HG02610 (cell line): ENCODE measurements at regions not wholly inside any gene's neighbourhood (a gene's known extent, or its start where the extent isn't known, plus 50 kb on each side); places are given as distances from the start of the nearest gene placed in this dataset.
"Not testable (repeated sequence)": the region's sequence is repeated elsewhere in the genome, so short reads cannot be mapped to it uniquely, and the experiment has no call there.

Experiments used
- ATAC-seq: cut with Tn5 transposase; IDR thresholded peaks from one replicate; pipeline ENCODE4 v1.9.1; 2021; ENCODE audit warnings: mild to moderate bottlenecking, moderate library complexity; ENCODE audit not compliant: unreplicated experiment

GRCh38 chr10:10665750-10666149 lies 351.9 kb upstream of the CELF2 start:
- ATAC-seq: no peak

- no peak for ATAC-seq
Observed at GRCh38 chr10:10667466-10667865, 350.2 kb upstream of the CELF2 start.

DNA sequence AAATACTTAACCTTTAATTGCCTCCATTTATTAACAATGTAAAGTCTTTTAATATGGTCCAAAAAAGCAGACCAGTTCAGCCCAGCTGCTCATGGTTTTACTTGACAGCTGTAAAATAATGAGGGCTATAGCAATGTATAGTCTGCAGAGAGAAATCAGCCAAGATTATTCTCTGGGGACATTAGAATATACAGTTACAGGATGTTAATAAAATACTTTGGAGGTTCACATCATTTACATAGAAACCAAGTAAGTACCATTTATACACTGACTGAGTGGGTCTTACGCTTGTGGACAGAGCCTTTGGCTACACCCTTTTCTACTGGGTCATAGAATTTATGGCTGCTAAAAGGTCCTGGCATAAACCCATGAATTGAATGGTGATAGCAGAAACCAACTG lies 340.7 kb upstream of the CELF2 start:
- no peak for ATAC-seq

DNA sequence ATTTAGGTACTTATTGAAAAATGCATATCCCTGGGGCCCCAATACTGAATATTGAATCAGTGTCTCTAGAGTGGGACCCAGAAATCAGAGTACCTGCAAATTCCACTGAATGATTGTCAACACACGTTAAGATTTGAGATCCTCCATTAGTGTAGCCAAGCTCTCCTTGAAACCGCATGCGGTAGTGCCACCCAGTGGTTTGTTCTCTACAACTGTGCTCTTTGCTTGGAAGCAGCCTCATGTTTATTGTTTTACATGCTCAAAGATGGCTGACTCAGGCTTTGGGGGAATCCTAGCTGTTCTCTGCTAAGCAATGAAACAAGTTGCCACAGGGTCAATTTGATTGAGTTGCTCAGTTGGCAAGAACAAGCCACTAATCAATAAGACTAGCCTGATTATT lies 340.2 kb upstream of the CELF2 start:
- peak; percentile 81 for ATAC-seq

GRCh38 chr10:10680496-10680895 lies 337.2 kb upstream of the CELF2 start:
- ATAC-seq: no peak

- ATAC-seq: no peak
Observed at GRCh38 chr10:10684972-10685371, 332.7 kb upstream of the CELF2 start.

- ATAC-seq: peak; percentile 51
Observed at GRCh38 chr10:10685566-10685965, 332.1 kb upstream of the CELF2 start.

GRCh38 chr10:10687751-10688150 lies 329.9 kb upstream of the CELF2 start:
- no peak for ATAC-seq

DNA sequence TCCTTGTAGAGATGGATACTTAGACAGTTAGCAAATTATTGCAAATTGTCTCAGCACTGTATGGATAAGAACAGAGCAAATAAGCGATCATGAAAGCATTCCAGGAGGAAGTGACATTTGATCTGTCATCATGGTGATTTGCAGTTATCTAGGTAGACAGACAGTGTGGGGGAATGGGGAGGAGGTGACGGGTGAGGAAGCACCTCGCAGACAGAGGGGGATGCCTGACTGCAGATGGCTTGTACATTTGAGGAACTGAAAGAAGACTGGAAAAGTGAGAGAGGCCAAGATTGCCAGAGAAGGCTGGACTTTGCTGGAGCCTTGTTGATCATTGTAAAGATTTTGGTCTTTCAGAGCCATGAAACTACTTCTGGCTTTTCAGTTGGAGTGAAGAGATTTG lies 318.2 kb upstream of the CELF2 start:
- ATAC-seq: no peak

- no peak for ATAC-seq
Observed at GRCh38 chr10:10701084-10701611, 316.5 kb upstream of the CELF2 start.

DNA sequence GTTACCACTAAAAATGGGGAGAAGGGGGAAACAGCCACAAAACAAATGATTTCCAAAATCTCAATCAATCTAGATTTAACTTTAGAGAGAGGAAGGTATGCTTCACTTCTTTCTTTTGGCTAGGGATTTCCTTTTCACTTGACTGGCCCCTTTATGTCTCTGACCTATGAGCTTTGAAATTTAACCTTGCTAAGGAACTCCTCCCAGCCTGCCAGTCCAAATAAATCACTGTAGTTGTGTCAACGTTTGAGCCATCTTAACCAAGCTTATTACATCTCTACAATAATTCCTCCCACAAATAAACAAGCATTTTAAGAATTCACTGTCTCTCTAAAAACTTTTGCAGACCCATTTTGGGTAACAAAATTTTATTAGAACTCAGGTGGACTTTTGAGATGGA lies 315.5 kb upstream of the CELF2 start:
- no peak for ATAC-seq

DNA sequence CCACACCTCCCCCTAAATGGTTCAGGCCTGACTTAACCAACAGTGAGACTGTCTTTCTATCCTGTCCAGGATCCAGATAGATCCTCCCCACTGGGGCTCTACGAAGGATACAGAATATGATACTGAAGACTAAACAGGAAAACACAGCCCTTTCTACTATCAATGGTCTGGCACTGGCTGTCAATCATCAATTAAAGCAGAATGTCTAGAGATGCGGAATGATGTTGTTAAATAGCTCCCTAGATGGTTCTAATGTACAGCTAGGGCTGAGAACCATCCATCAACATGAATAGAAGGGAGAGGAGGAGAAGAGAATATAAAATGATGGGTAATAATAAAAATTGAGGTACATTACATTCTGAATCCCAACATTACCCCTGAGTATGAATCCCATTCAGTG lies 314.3 kb upstream of the CELF2 start:
- no peak for ATAC-seq

- ATAC-seq: no peak
Observed at GRCh38 chr10:10712155-10712704, 305.4 kb upstream of the CELF2 start.

DNA sequence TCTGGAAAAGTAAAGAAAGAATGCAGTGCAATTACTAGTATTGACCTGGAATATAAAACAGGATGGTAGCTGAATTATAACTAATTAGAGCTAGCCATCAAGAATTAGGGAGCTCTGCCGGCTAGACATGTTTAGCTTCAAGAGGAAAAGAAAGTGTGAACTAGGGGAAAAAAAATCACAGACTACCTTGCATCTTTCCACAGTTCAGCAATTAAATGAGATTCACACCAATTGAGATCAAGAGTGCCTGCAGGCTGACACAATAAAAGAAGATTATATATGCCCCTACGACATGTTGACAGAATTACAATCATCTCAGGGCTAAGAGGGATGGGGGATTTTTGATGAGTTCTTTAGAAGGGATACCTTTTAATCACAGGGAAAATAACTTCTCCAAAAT lies 303.3 kb upstream of the CELF2 start:
- ATAC-seq: no peak

GRCh38 chr10:10716972-10717371 lies 300.7 kb upstream of the CELF2 start:
- ATAC-seq: no peak

GRCh38 chr10:10722422-10722821 lies 295.2 kb upstream of the CELF2 start:
- ATAC-seq: no peak

GRCh38 chr10:10725196-10725595 lies 292.5 kb upstream of the CELF2 start:
- ATAC-seq: no peak

DNA sequence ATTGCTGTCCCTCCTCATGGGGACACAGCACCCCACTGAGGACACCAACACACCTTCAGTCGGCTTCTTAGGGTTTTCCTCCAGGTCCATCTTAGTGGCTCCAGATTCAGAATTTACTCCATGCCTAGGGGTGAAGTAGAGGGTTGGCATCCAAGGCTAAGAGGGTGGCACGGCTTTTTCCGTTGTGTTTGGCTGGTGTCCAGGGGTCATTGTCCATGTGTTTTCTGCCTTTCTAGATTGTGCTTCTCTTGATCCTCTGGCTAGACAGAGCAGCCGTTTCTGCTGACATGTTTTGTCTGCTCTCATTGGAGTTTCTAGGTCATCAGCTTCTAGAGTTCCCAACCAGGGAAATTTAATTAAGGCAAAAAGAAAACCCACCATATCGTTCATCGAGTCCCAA lies 291.6 kb upstream of the CELF2 start:
- ATAC-seq: no peak

DNA sequence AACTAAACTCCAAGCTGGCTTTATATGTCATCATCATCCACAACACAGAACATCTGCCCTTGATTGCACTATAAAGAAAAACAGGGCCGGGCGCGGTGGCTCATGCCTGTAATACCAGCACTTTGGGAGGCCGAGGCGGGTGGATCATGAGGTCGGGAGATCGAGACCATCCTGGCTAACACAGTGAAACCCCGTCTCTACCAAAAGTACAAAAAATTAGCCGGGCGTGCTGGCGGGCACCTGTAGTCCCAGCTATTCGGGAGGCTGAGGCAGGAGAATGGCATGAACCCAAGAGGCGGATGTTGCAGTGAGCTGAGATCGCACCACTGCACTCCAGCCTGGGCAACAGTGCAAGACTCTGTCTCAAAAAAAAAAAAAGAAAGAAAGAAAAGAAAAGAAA lies 290.3 kb upstream of the CELF2 start:
- ATAC-seq: not testable (repeated sequence)

DNA sequence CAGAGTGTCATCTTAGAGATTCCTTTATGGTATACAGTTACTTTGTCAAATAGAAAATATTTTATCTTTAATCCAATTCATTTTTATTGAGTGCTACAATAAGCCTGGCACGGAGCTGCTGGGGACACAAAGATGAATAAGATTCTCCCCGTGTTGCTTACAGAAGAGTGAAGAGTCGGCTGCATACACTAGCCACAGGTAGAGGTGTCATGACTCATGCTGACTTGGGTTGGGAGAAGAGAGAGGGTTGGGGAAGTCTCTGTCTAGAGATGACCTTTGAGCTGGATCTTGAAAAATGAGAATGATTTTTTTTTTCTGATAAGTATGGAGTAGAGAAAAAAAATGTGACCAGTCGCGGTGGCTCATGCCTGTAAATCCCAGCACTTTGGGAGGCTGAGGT lies 289.9 kb upstream of the CELF2 start:
- ATAC-seq: no peak

GRCh38 chr10:10730471-10731043 lies 287.1 kb upstream of the CELF2 start:
- ATAC-seq: no peak

- ATAC-seq: no peak
Observed at GRCh38 chr10:10731366-10731765, 286.3 kb upstream of the CELF2 start.
